H1 (cell line): ENCODE measurements at regions not wholly inside any gene's neighbourhood (a gene's known extent, or its start where the extent isn't known, plus 50 kb on each side); places are given as distances from the start of the nearest gene placed in this dataset.
"Not testable (repeated sequence)": the region's sequence is repeated elsewhere in the genome, so short reads cannot be mapped to it uniquely, and the experiment has no call there.

Experiments used
- CTCF ChIA-PET: fragments of 300-600 bp; sonication (Branson Sonifier 250); formaldehyde crosslinking; loops from one replicate; lab custom pipeline; 2021; ENCODE audit not compliant: partially characterized antibody; lab: Charles Lee
- POLR2A ChIA-PET: fragments of 300-600 bp; sonication (Branson Sonifier 250); formaldehyde crosslinking; loops from one replicate; lab custom pipeline; 2021; ENCODE audit warnings: inconsistent platforms; ENCODE audit not compliant: partially characterized antibody; lab: Charles Lee
- DNase-seq, 2 experiments: peaks; one replicate each; pipeline versions ENCODE4 v3.0.0 to v3.0.0-alpha.2; 2010 to 2022; ENCODE audit warnings: low spot score in 2 of 2, low read depth in 1 of 2, mixed read lengths in 1 of 2
- FAIRE-seq: peaks from 2 replicates; lab custom pipeline; 2011; peaks lifted over from hg19 to GRCh38; lab: Jason Lieb, UNC
- H2AFZ ChIP-seq: 2 replicates; pipeline ENCODE4 v1.8.1; 2012; ENCODE audit warnings: low read length, inconsistent platforms
- H2AK5ac ChIP-seq: 2 replicates; pipeline ENCODE4 v1.6.1; 2013; ENCODE audit warnings: low read depth, low read length
- H2BK120ac ChIP-seq: replicated peaks from 2 replicates; pipeline ENCODE3; 2013; ENCODE audit warnings: low read depth, low read length, inconsistent platforms
- H2BK12ac ChIP-seq: 2 replicates; pipeline ENCODE4 v1.6.1; 2013; ENCODE audit warnings: low read depth, low read length
- H2BK15ac ChIP-seq: 2 replicates; pipeline ENCODE4 v1.6.1; 2013; ENCODE audit warnings: low read length
- H2BK20ac ChIP-seq: 2 replicates; pipeline ENCODE4 v1.6.1; 2013; ENCODE audit warnings: low read length
- H2BK5ac ChIP-seq: 2 replicates; pipeline ENCODE4 v1.6.1; 2013; ENCODE audit warnings: low read depth, low read length
- H3K14ac ChIP-seq: 2 replicates; pipeline ENCODE4 v1.6.1; 2013; ENCODE audit warnings: inconsistent platforms; ENCODE audit not compliant: insufficient read length
- H3K18ac ChIP-seq: 2 replicates; pipeline ENCODE4 v1.6.1; 2013; ENCODE audit warnings: low read length; ENCODE audit errors: extremely low read depth
- H3K23ac ChIP-seq: 2 replicates; pipeline ENCODE4 v1.6.1; 2013; ENCODE audit warnings: inconsistent platforms; ENCODE audit not compliant: insufficient read length
- H3K23me2 ChIP-seq: 2 replicates; pipeline ENCODE4 v1.6.1; 2013; ENCODE audit warnings: low read depth, low read length
- H3K27ac ChIP-seq: 2 replicates; pipeline ENCODE4 v1.6.1; 2011; ENCODE audit warnings: low read depth, low read length, inconsistent platforms
- H3K27me3 ChIP-seq, 4 experiments: replicated peaks in 1 of 4; 1 replicate in 1 of 4; 2 replicates in 3 of 4; pipeline versions ENCODE4 v1.6.1 to v1.8.1; 2011 to 2013; ENCODE audit warnings: low read length in 3 of 4, mild to moderate bottlenecking in 3 of 4, inconsistent platforms in 2 of 4, mixed read lengths in 2 of 4, moderate library complexity in 1 of 4; ENCODE audit not compliant: control insufficient read depth in 3 of 4, insufficient read depth in 3 of 4; ENCODE audit errors: extremely low read depth in 1 of 4
- H3K36me3 ChIP-seq, 4 experiments: 2 replicates each; pipeline versions ENCODE4 v1.6.1 to v1.8.1; 2011 to 2013; ENCODE audit warnings: mild to moderate bottlenecking in 4 of 4, low read length in 3 of 4, moderate library complexity in 2 of 4, control low read depth in 1 of 4, inconsistent platforms in 1 of 4; ENCODE audit not compliant: insufficient read depth in 4 of 4, control insufficient read depth in 2 of 4
- H3K4ac ChIP-seq: replicated peaks from 2 replicates; pipeline ENCODE3; 2013; ENCODE audit warnings: low read length, low read depth, mixed read lengths, inconsistent platforms; ENCODE audit not compliant: insufficient read length
- H3K4me1 ChIP-seq, 4 experiments: replicated peaks in 1 of 4; 1 replicate in 1 of 4; 2 replicates in 3 of 4; pipeline versions ENCODE4 v1.6.1 to v1.8.1; 2011 to 2013; ENCODE audit warnings: low read length in 3 of 4, inconsistent platforms in 2 of 4, mixed read lengths in 1 of 4; ENCODE audit not compliant: insufficient read depth in 4 of 4, control insufficient read depth in 3 of 4
- H3K4me2 ChIP-seq, 2 experiments: 2 replicates each; pipeline versions ENCODE4 v1.6.1 to v1.8.1; 2011 to 2013; ENCODE audit warnings: low read depth in 2 of 2, low read length in 2 of 2, control low read depth in 1 of 2, inconsistent platforms in 1 of 2, mild to moderate bottlenecking in 1 of 2; ENCODE audit not compliant: insufficient read depth in 1 of 2
- H3K4me3 ChIP-seq, 4 experiments: fragments of 200-600, 300-600 bp in 1 of 4; sonication (generic), shearing (Covaris generic), sonication (Bioruptor Twin) in 1 of 4; 2 replicates each; pipeline versions ENCODE4 v1.5.1 to v1.8.1; 2011 to 2016; ENCODE audit warnings: low read length in 4 of 4, low read depth in 3 of 4, control low read depth in 2 of 4, inconsistent platforms in 2 of 4, mild to moderate bottlenecking in 2 of 4, mixed read lengths in 1 of 4, moderate library complexity in 1 of 4; ENCODE audit not compliant: insufficient read depth in 2 of 4; ENCODE audit errors: extremely low read depth in 1 of 4
- H3K56ac ChIP-seq: replicated peaks from 2 replicates; pipeline ENCODE3; 2013; ENCODE audit warnings: low read depth, mild to moderate bottlenecking, mixed read lengths, low read length, inconsistent platforms; ENCODE audit not compliant: insufficient read length
- H3K79me1 ChIP-seq: 2 replicates; pipeline ENCODE4 v1.6.1; 2013; ENCODE audit warnings: low read depth, low read length, control low read depth
- H3K79me2 ChIP-seq, 2 experiments: 2 replicates each; pipeline versions ENCODE4 v1.6.1 to v1.8.1; 2012 to 2013; ENCODE audit warnings: low read length in 2 of 2, mild to moderate bottlenecking in 2 of 2, inconsistent platforms in 1 of 2; ENCODE audit not compliant: insufficient read depth in 2 of 2, control insufficient read depth in 1 of 2
- H3K9ac ChIP-seq, 4 experiments: replicated peaks in 1 of 4; 1 replicate in 1 of 4; 2 replicates in 3 of 4; pipeline versions ENCODE4 v1.6.1 to v1.8.1; 2011 to 2013; ENCODE audit warnings: low read depth in 3 of 4, low read length in 3 of 4, control low read depth in 2 of 4, mild to moderate bottlenecking in 2 of 4, moderate library complexity in 2 of 4, inconsistent platforms in 1 of 4; ENCODE audit errors: extremely low read depth in 1 of 4
- H3K9me3 ChIP-seq, 2 experiments: 2 replicates each; pipeline versions ENCODE4 v1.6.1 to v1.8.1; 2012 to 2013; ENCODE audit warnings: mild to moderate bottlenecking in 2 of 2, moderate library complexity in 2 of 2, control low read depth in 1 of 2, inconsistent platforms in 1 of 2, low read depth in 1 of 2, low read length in 1 of 2, mixed read lengths in 1 of 2; ENCODE audit not compliant: insufficient read depth in 2 of 2
- H4K20me1 ChIP-seq, 2 experiments: replicated peaks in 1 of 2; 2 replicates each; pipeline versions ENCODE3 to v1.8.1; 2011 to 2013; ENCODE audit warnings: inconsistent platforms in 2 of 2, low read length in 2 of 2, mild to moderate bottlenecking in 1 of 2; ENCODE audit not compliant: insufficient read depth in 2 of 2, control insufficient read depth in 1 of 2
- H4K5ac ChIP-seq: 2 replicates; pipeline ENCODE4 v1.6.1; 2013; ENCODE audit warnings: low read length, low read depth, mixed read lengths, inconsistent platforms; ENCODE audit not compliant: insufficient read length
- H4K8ac ChIP-seq: 2 replicates; pipeline ENCODE4 v1.8.0; 2013; ENCODE audit warnings: mild to moderate bottlenecking, moderate library complexity, low read length, inconsistent platforms; ENCODE audit not compliant: insufficient read depth; ENCODE audit errors: extremely low read depth
- H4K91ac ChIP-seq: replicated peaks from 2 replicates; pipeline ENCODE3; 2013; ENCODE audit warnings: low read length, mixed read lengths, inconsistent platforms; ENCODE audit not compliant: insufficient read length
- WGBS, 2 experiments: shearing (Covaris generic) in 1 of 2; methylation state at CpG; one replicate each; pipeline versions ENCODE4 v1.1.6 to v1.1.7; 2013 to 2015; ENCODE audit warnings: low lambda C conversion rate in 2 of 2, mixed read lengths in 2 of 2, inconsistent platforms in 1 of 2, low coverage in 1 of 2, missing lambda C conversion rate in 1 of 2; ENCODE audit not compliant: insufficient replicate concordance in 2 of 2, insufficient coverage in 1 of 2, insufficient read length in 1 of 2; ENCODE audit errors: extremely low coverage in 1 of 2, missing lambda C conversion rate in 1 of 2; 5-methylcytosine and 5-hydroxymethylcytosine counted together

DNA sequence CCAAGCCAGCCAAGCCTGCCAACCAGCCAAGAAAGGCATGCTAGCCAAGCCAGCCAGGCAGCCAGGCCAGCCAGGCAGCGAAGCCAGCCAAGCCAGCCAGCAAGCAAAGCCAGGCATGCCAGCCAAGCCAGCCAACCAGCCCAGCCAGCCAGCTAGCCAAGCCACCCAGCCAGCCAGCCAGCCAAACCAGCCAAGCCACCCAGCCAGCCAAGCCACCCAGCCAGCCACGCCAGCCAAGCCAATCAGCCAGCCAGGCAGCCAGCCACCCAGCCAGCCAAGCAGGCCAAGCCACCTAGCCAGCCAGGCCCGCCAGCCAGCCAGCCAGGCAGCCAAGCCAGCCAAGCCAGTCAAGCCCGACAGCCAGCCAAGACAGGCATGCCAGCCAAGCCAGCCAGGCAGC lies 1601.0 kb downstream of the RPIA start:
- H2BK20ac ChIP-seq, H2BK120ac ChIP-seq, H3K4me2 ChIP-seq, H4K20me1 ChIP-seq, H3K18ac ChIP-seq, H3K56ac ChIP-seq, H3K23ac ChIP-seq, H4K8ac ChIP-seq, FAIRE-seq, H2AK5ac ChIP-seq, H2BK5ac ChIP-seq, H3K79me2 ChIP-seq, H4K5ac ChIP-seq, H3K14ac ChIP-seq, POLR2A ChIA-PET, H3K23me2 ChIP-seq, H3K36me3 ChIP-seq, DNase-seq, H2BK15ac ChIP-seq, H3K4ac ChIP-seq, H3K9ac ChIP-seq, H4K91ac ChIP-seq, H3K79me1 ChIP-seq, CTCF ChIA-PET, H2BK12ac ChIP-seq, H3K4me3 ChIP-seq, H2AFZ ChIP-seq, H3K27ac ChIP-seq, H3K4me1 ChIP-seq, H3K27me3 ChIP-seq: not testable (repeated sequence)
- peaks cover 0 to 74% of the 10 kb centered on the region in 2 experiments; a peak in 2 of 4 replicates for H3K9me3 ChIP-seq
- WGBS, 2 experiments: 82% methylated on average over 3 of the region's 4 CpGs; no CpG with 5 or more reads in 1 of the 2 experiments

DNA sequence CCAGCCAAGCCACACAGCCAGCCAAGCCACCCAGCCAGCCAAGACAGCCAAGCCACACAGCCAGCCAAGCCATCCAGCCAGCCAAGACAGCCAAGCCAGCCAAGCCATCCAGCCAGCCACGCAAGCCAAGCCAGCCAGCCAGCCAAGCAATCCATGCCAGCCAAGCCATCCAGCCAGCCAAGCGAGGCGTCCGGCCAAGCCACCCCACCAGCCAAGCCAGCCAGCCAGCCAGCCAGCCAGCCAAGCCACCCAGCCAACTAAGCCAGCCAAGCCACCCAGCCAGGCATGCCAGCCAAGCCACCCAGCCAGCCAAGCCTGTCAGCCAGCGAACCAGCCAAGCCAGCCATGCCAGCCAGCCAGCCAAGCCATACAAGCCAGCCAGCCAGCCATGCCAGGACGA lies 1601.8 kb downstream of the RPIA start:
- WGBS, 2 experiments: 67% methylated on average over 5 of the region's 6 CpGs; no CpG with 5 or more reads in 1 of the 2 experiments
- H3K4me2 ChIP-seq, H2BK20ac ChIP-seq, H3K27ac ChIP-seq, H3K27me3 ChIP-seq, H3K36me3 ChIP-seq, H2BK120ac ChIP-seq, FAIRE-seq, H2BK5ac ChIP-seq, H4K8ac ChIP-seq, H3K56ac ChIP-seq, H3K79me2 ChIP-seq, H3K18ac ChIP-seq, H3K4ac ChIP-seq, H2AK5ac ChIP-seq, POLR2A ChIA-PET, H3K4me1 ChIP-seq, H4K5ac ChIP-seq, H3K79me1 ChIP-seq, H3K14ac ChIP-seq, CTCF ChIA-PET, H4K91ac ChIP-seq, H2AFZ ChIP-seq, H2BK15ac ChIP-seq, H4K20me1 ChIP-seq, H3K23me2 ChIP-seq, H2BK12ac ChIP-seq, H3K23ac ChIP-seq, H3K4me3 ChIP-seq, H3K9ac ChIP-seq: not testable (repeated sequence)
- peaks cover 0 to 76% of the 10 kb centered on the region in 2 experiments; a peak in 2 of 4 replicates for H3K9me3 ChIP-seq
- DNase-seq: peak in 1 of 2 experiments; percentile 49
